HepG2 (cell line): ENCODE measurements at regions not wholly inside any gene's neighbourhood (a gene's known extent, or its start where the extent isn't known, plus 50 kb on each side); places are given as distances from the start of the nearest gene placed in this dataset.

Experiments
- ATAC-seq: fragments of 200-7000 bp; cut with Tn5 transposase; 3 replicates; pipeline ENCODE4 v1.9.1; 2020; ENCODE audit warnings: mild to moderate bottlenecking, moderate library complexity
- BruUV-seq: library from RNA; stranded (reverse); fragments of 400-500 nt; replicated peaks from 2 replicates; lab custom pipeline; 2021; lab: Mats Ljungman, UMichigan
- CTCF ChIA-PET: fragments of 300-600 bp; formaldehyde crosslinking; extraction: SDS; loops from one replicate; lab custom pipeline; 2021; ENCODE audit warnings: low total read pairs, inconsistent platforms, low intra/inter-chr PET ratio; lab: Yijun Ruan, JAX
- POLR2A ChIA-PET: fragments of 350-600 bp; sonication (Branson Sonifier 250); formaldehyde crosslinking; loops from one replicate; lab custom pipeline; 2020; ENCODE audit warnings: antibody characterized with exemption, inconsistent platforms; lab: Yijun Ruan, JAX
- DNase-seq: peaks from one replicate; pipeline ENCODE4 v3.0.0-alpha.2; 2015; ENCODE audit warnings: low spot score
- FAIRE-seq: peaks from 3 replicates; lab custom pipeline; 2011; peaks lifted over from hg19 to GRCh38; lab: Jason Lieb, UNC
- H2AFZ ChIP-seq: one replicate; pipeline ENCODE4 v1.6.1; 2011; ENCODE audit warnings: low read length, inconsistent platforms
- H3K27ac ChIP-seq: fragments of 300-600 bp; 3 replicates; pipeline ENCODE4 v1.8.0; 2011; ENCODE audit warnings: mixed run types, mild to moderate bottlenecking, mixed read lengths, low read length, inconsistent platforms; ENCODE audit not compliant: insufficient read depth; ENCODE audit errors: extremely low read length
- H3K27me3 ChIP-seq, 2 experiments: fragments of 200-600 bp in 1 of 2; 2 replicates in 1 of 2; 3 replicates in 1 of 2; pipeline versions ENCODE4 v1.6.0 to v1.8.0; 2011; ENCODE audit warnings: low read length in 2 of 2, mild to moderate bottlenecking in 2 of 2, moderate library complexity in 2 of 2, inconsistent platforms in 1 of 2; ENCODE audit not compliant: insufficient read depth in 2 of 2, control insufficient read depth in 1 of 2
- H3K36me3 ChIP-seq, 2 experiments: fragments of 200-600 bp in 1 of 2; replicated peaks in 1 of 2; 2 replicates in 1 of 2; 3 replicates in 1 of 2; pipeline versions ENCODE4 v1.5.1 to v1.8.0; 2011; ENCODE audit warnings: low read length in 2 of 2, inconsistent platforms in 1 of 2; ENCODE audit not compliant: insufficient read depth in 2 of 2, control insufficient read depth in 1 of 2
- H3K4me1 ChIP-seq: 2 replicates; pipeline ENCODE4 v1.5.1; 2012; ENCODE audit warnings: low read length, inconsistent platforms; ENCODE audit not compliant: insufficient read depth
- H3K4me2 ChIP-seq: 2 replicates; pipeline ENCODE4 v1.6.0; 2011; ENCODE audit warnings: low read depth, low read length, inconsistent platforms
- H3K4me3 ChIP-seq, 3 experiments: fragments of 200-600 bp in 1 of 3; sonication (generic), shearing (Covaris generic) in 1 of 3; replicated peaks in 1 of 3; 2 replicates each; pipeline ENCODE4 v1.5.1; 2011 to 2016; ENCODE audit warnings: low read length in 3 of 3, inconsistent platforms in 2 of 3, low read depth in 2 of 3, mild to moderate bottlenecking in 2 of 3, control low read depth in 1 of 3, mixed read lengths in 1 of 3; ENCODE audit not compliant: insufficient read depth in 1 of 3
- H3K79me2 ChIP-seq: one replicate; pipeline ENCODE4 v1.6.1; 2011; ENCODE audit warnings: low read length, inconsistent platforms; ENCODE audit not compliant: insufficient read depth
- H3K9ac ChIP-seq: 2 replicates; pipeline ENCODE4 v1.6.0; 2011; ENCODE audit warnings: mild to moderate bottlenecking, low read depth, low read length, inconsistent platforms; ENCODE audit not compliant: insufficient read depth
- H3K9me3 ChIP-seq: 2 replicates; pipeline ENCODE4 v1.5.1; 2012; ENCODE audit warnings: mild to moderate bottlenecking, low read length
- H4K20me1 ChIP-seq: 2 replicates; pipeline ENCODE4 v1.6.0; 2011; ENCODE audit warnings: inconsistent platforms, mild to moderate bottlenecking, low read length, moderate library complexity; ENCODE audit not compliant: insufficient read depth
- ATF1 ChIP-seq: IDR thresholded peaks from 2 replicates; pipeline ENCODE4 v1.6.1; 2016; ENCODE audit warnings: mild to moderate bottlenecking, control low read depth
- CAMTA2 ChIP-seq: sonication (generic); formaldehyde crosslinking; IDR thresholded peaks from 2 replicates; pipeline ENCODE4 v1.4.0; 2020; ENCODE audit warnings: mild to moderate bottlenecking, missing genetic modification reagents, borderline replicate concordance
- ELF1 ChIP-seq: sonication (generic); formaldehyde crosslinking; IDR thresholded peaks from 2 replicates; pipeline ENCODE4 v1.4.0; 2020; ENCODE audit warnings: missing genetic modification reagents
- PATZ1 ChIP-seq: sonication (generic); formaldehyde crosslinking; IDR thresholded peaks from 2 replicates; pipeline ENCODE4 v1.4.0; 2020; ENCODE audit warnings: missing genetic modification reagents
- ZMAT3 ChIP-seq: sonication (generic); formaldehyde crosslinking; conservative IDR thresholded peaks from 2 replicates; pipeline ENCODE4 v1.7.0; 2021; ENCODE audit warnings: missing genetic modification reagents
- ZNF326 ChIP-seq: sonication (generic); formaldehyde crosslinking; IDR thresholded peaks from 2 replicates; pipeline ENCODE4 v1.4.0; 2020; ENCODE audit warnings: missing genetic modification reagents, borderline replicate concordance
- WGBS: methylation state at CpG from one replicate; pipeline ENCODE4 v1.1.6; 2017; ENCODE audit warnings: low lambda C conversion rate; 5-methylcytosine and 5-hydroxymethylcytosine counted together
- in situ Hi-C: cut with HindIII; loops from 2 replicates; pipeline ENCODE4 v1.10.0; 2017; ENCODE audit warnings: low pct_unique_long_range_greater_than_20kb; ENCODE audit not compliant: extremely low pct_ligation_motif_present
- intact Hi-C: fragments of 100-400 bp; cut with micrococcal nuclease; formaldehyde crosslinking; loops from one replicate; pipeline ENCODE4 v1.10.0; 2022; ENCODE audit not compliant: unreplicated experiment
- TF ChIP-seq, protein P1 (sequence below): sonication (generic); formaldehyde crosslinking; IDR thresholded peaks from 2 replicates; pipeline ENCODE4 v1.8.0; 2022; ENCODE audit warnings: missing genetic modification reagents, mild to moderate bottlenecking, inconsistent platforms, borderline replicate concordance
- TF ChIP-seq, protein P2 (sequence below): sonication (generic); formaldehyde crosslinking; IDR thresholded peaks from 2 replicates; pipeline ENCODE4 v1.4.0; 2020; ENCODE audit warnings: missing genetic modification reagents

GRCh38 chr2:136487421-136487820 lies 277.9 kb upstream of the THSD7B start (continued):
- TF ChIP-seq ZMAT3 (no peak), ELF1 (CRISPR knock-in tag) (no peak), ATF1 (CRISPR knock-in tag) (no peak), PATZ1 (CRISPR knock-in tag) (no peak)

DNA sequence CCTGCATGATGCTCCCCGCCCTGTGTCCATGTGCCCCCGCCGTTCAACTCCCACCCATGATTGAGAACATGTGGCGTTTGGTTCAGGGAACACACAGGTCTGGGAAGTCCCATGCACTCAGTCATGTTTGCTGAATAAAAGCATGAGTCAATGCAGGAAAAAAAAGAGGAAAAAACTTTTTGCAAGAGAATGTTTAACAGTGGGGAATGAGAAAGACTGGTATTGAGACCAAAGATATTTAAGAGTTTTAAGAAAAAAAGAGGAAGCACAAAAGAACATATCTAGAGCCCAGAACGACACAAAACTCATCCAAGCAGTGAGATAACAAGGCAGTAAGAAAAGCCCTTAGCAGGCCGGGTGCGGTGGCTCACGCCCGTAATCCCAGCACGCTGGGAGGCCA lies 279.2 kb upstream of the THSD7B start:
- no peak overlapping the region for H2AFZ ChIP-seq
- BruUV-seq: no TSS peak
- no peak overlapping the region for H3K4me2 ChIP-seq
- no peak overlapping the region for H3K9ac ChIP-seq
- H3K4me3 ChIP-seq: no peak overlapping the region
- H3K79me2 ChIP-seq: no peaks in the 10 kb centered on the region
- 43% methylated on average over 10 of the region's 10 CpGs for WGBS
- CTCF ChIA-PET: no interaction called here
- POLR2A ChIA-PET: no interaction called here
- H3K36me3 ChIP-seq: no peaks in the 10 kb centered on the region
- FAIRE-seq (no peak), DNase-seq (no peak), ATAC-seq (no peak)
- H3K27me3 ChIP-seq: no peaks in the 10 kb centered on the region
- in situ Hi-C loops: no loop called here
- no peaks in the 10 kb centered on the region for H3K4me1 ChIP-seq
- no peak for TF ChIP-seq CAMTA2 (CRISPR knock-in tag)
- TF ChIP-seq ZNF326 (CRISPR knock-in tag): no peak
- TF ChIP-seq, protein P1, sequence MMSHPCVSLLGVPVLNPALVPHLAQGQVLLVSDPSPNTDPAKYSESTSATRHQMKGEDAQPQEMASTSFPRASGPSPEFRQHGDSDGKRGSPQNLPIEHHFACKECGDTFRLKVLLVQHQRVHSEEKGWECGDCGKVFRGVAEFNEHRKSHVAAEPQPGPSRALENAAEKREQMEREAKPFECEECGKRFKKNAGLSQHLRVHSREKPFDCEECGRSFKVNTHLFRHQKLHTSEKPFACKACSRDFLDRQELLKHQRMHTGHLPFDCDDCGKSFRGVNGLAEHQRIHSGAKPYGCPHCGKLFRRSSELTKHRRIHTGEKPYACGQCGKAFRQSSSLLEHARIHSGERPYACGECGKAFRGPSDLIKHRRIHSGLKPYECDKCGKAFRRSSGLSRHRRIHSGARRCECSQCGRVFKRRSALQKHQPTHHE (CRISPR knock-in tag): no peak
- TF ChIP-seq, protein P2, sequence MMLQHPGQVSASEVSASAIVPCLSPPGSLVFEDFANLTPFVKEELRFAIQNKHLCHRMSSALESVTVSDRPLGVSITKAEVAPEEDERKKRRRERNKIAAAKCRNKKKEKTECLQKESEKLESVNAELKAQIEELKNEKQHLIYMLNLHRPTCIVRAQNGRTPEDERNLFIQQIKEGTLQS: no peak
- intact Hi-C loops: no loop called here
- no peak overlapping the region for H3K27ac ChIP-seq
- no peaks in the 10 kb centered on the region for H3K9me3 ChIP-seq
- H4K20me1 ChIP-seq: no peaks in the 10 kb centered on the region
